ENCODE measurements at regions not wholly inside any gene's neighbourhood (a gene's known extent, or its start where the extent isn't known, plus 50 kb on each side); places are given as distances from the start of the nearest gene placed in this dataset.

- TF ChIP-seq POLR2A (IDR thresholded peaks at IDR 0.05): no peak
- TF ChIP-seq, protein P1, sequence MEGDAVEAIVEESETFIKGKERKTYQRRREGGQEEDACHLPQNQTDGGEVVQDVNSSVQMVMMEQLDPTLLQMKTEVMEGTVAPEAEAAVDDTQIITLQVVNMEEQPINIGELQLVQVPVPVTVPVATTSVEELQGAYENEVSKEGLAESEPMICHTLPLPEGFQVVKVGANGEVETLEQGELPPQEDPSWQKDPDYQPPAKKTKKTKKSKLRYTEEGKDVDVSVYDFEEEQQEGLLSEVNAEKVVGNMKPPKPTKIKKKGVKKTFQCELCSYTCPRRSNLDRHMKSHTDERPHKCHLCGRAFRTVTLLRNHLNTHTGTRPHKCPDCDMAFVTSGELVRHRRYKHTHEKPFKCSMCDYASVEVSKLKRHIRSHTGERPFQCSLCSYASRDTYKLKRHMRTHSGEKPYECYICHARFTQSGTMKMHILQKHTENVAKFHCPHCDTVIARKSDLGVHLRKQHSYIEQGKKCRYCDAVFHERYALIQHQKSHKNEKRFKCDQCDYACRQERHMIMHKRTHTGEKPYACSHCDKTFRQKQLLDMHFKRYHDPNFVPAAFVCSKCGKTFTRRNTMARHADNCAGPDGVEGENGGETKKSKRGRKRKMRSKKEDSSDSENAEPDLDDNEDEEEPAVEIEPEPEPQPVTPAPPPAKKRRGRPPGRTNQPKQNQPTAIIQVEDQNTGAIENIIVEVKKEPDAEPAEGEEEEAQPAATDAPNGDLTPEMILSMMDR (IDR thresholded peaks at IDR 0.05 in 8 of 11, conservative IDR thresholded peaks at IDR 0.05 in 3 of 11): no peak
- no peak for TF ChIP-seq POLR2AphosphoS5 (IDR thresholded peaks at IDR 0.05)
Measured at GRCh38 chr21:20020026-20020425, 978.2 kb upstream of the NCAM2 start.
